Activated effector memory CD4-positive, alpha-beta T cell treated with anti-CD3 and anti-CD28 coated beads, Interleukin-2, amount 50 U/mL, for 16 hours (primary cell): ENCODE measurements at regions not wholly inside any gene's neighbourhood (a gene's known extent, or its start where the extent isn't known, plus 50 kb on each side); places are given as distances from the start of the nearest gene placed in this dataset.
A peak's percentile ranks its signal among the peaks of the same experiment; 100 is the strongest.

Experiments
- DNase-seq: peaks from one replicate; pipeline ENCODE4 v3.0.0-alpha.2; 2020

GRCh38 chr2:7774481-7774880 lies 857.3 kb downstream of the RNF144A start:
- DNase-seq = no peak

- DNase-seq = no peak
Measured at GRCh38 chr2:7777668-7778067, 860.5 kb downstream of the RNF144A start.

DNA sequence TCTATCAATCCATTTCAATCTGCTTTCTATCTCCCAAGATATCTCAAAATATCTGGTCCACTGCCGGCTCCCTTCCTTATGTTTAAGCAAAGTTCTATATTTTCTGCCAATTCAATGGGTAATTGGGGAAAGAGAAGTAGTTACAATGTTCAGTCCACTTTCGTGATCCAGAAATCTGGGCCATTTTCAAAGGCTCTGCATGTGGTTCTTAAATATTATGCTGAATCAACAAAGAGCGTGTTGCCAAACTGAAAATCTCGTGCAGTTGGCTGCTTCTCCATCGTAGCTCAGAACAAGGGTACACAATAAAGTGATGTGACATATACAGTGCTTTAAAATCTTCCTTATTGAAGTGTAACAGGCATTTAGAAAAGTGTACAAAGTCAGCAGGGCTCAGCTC lies 863.1 kb downstream of the RNF144A start:
- DNase-seq = no peak

GRCh38 chr2:7785700-7786099 lies 868.5 kb downstream of the RNF144A start:
- DNase-seq = no peak

DNA sequence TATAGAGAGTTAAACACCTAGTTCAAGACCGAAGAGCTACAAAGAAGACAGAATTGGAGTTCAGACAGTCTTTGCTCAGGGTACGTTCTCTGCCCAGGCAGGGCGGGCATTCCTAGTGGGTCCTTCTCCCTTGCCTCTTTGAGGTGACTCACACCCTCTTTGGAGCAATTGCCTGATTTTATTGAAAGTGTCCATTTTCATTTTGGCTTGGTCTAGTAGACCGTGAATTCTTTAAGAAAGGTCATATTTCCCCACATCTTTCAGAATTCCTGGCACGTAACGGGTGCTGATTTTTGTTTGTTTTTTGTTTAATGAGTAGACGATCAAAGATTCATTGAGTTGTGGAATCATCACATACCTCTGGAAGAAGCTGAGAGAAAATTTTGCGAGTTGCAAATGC lies 871.5 kb downstream of the RNF144A start:
- DNase-seq = no peak

- no peak for DNase-seq
Measured at GRCh38 chr2:7792031-7792651, 874.9 kb downstream of the RNF144A start.

DNA sequence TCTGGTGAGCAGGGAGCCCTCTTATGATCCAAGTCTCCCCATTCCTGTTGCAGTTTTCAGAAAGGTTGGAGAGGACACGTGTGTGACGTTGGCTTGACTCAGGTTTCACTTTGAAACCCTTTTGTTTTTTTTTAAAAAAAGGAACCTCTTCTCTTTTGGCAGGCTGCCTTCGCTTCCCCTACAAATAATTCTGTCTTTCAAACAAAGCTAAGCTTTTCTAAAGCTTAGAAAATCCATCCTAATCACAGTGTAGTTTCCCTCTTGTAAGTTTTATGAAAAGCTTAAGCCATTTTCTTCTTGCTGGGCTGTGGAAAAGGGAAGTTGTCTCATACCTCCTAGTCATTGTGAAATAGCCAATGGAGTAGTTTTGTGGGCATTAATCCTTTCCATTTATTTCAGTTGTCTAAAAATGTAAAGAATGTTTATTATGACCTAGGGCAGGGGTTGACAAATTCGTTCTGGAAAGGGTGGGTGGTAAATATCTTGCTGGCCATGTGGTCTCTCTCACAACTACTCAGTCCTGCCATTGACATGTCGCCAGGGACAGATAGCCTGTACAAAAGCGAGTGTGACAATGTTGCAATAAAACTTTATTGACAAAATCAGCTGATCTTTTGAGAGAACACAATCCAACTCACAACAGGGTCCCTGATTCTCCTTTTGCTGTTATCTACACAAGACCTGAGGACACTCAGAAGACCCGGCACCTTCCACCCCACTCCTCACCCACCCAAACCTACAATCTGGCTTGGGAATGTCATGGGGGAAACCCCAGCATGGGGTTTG lies 878.8 kb downstream of the RNF144A start:
- DNase-seq = no peak

DNA sequence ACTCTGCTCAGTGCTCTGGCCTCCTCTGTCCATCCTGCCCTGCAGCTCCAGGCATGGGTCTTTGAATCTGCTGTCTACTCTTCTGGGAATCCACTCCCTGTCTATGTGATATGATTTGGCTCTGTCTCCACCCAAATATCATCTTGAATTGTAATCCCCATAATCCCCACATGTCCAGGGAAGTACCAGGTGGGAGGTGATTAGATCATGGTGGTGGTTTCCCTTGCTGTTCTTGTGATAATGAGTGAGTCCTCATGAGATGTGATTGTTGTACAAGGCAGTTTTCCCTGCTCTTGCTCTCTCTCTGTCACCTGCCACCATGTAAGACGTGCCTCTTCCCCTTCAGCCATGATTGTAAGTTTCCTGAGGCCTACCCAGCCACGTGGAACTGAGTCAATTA lies 881.8 kb upstream of the ID2 start:
- DNase-seq = no peak

GRCh38 chr2:7801212-7801611 lies 880.6 kb upstream of the ID2 start:
- no peak for DNase-seq

DNA sequence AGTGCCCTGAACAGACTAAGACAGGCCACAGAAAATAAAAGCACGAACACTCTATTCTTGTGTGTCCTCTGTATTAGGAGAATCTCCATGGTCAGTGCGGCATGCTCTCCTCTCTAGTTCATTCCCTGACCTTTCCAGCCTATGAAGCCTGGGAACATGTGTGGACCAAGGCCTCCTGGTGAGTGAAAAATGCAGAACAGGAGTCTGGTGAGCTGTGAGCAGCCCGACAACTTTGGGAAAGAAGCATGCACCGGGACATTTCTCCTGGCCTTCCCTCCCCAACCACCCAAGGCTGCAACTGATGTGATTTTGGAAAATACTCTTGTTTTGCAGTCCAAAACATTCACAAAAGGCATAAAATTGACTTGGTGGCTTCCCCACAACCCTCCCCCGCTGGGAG lies 878.3 kb upstream of the ID2 start:
- no peak for DNase-seq

- no peak for DNase-seq
Measured at GRCh38 chr2:7809640-7810039, 872.2 kb upstream of the ID2 start.

DNA sequence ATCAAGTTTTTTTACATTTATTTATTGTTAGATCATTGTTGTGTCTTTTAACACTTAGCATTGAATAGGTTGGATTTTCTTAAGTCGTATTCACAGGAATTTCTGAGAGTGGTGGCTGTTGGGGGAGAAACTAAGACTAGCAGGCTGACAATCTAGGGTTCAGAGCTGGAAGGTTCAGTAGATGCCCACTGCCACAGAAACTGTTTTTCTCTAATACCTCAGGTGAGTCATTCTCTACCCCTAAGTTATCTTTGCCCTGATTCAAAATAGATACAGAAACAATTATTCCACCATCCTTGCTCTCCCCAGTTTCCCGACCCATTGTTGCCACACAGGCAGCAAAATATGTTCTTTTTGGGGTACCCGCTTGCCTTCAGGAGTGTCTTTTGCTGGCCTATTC lies 870.8 kb upstream of the ID2 start:
- no peak for DNase-seq

DNA sequence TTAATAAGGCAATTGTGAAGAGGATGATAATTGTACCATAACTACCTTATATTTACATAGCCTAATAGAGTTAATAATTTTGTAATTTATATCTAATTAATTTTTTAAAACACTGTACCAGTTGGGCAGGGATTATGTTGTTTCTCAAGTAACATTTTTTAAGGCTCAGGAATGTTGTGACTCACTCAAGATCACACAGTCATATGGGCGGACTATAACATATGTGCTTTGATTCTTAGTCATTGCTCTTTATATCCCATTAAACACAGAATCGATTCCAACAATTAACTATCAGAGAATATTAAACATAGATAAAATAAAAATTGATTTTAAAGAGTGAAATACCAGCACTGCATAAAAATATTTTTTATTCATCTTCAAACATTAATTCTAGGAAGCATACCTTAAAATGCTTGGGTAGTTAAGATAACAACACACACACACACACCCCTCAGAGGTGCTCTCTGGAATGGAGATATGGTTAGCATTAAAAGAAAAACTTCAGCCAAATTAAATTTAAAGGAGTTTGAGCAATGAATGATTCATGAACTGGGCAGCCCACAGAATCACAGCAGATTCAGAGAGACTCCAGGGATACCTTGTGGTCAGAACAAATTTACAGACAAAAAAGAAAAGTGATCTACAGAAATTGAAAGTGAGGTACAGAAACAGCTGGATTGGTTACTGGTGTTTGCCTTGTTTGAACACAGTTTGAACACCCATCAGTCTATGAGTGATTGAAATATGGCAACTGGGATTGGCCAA lies 869.4 kb upstream of the ID2 start:
- no peak for DNase-seq

DNA sequence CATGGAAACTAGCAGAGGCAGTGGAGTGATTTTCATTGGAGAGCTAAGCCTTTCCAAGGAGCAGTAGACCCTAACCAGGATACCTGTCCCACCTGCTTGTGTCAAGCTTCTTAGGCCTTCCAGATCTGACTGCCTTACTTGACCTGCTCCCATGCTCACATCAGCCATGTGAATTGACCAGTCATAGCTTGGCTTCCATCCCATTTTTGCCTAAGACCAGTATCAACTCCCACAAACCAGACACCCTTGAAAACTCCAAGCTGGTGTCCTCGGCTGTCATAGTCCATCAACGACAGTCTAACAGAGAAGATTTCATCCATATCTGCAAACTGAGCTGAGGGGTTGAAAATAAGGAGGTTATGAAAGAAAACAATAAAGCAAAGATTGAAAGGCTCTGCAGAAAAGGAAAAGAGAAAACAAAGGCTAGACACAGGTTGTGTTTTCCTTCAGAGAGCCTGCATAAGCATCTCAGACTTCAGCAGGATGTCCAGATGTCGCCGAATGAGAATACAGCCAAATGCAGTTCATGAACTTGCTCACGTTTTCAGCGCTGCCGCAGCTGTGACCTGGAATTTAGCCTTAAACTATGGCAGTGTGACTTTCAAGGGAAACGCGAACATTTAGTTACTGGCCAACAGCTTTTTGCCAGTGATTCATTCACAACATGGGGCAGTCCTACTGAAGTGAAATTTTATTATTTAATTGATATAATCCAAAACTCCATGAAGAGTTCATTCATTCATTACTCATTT lies 868.1 kb upstream of the ID2 start:
- DNase-seq = no peak

DNA sequence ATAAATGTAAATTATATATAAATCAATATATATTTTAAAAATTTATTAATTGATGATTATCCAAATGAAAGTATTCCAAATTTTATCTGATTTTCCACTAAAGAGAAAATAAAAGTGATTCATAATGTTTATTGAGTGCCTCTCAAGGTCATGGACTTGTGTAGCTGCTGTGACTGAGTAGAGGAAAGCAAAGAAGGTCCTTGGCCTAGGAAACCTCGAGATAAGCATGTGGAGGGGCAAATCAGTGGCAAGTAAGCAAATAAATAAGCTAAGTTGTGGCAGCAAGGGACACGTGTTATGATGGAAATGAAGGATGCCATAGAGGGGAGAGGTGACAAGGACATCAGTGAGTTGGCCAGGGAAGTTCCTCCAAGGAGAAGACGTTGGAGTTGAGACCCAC lies 866.1 kb upstream of the ID2 start:
- no peak for DNase-seq

DNA sequence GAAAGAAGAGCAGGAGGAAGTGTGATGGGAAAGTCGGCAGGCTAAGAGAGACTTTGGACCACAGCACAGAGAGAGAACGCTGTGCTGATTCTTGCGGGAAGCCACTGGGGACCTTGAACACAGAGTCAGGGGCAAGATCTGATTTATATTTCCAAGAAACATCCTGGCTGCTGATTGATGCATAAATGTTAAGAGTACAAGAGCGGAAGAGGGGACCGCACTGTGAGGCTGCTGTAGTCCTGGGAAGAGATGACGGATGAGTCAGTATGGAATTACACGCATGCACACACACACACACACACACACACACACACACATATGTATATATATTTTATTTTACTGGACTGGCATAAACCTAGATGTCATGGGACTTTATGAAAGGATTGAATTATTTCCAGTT lies 865.6 kb upstream of the ID2 start:
- DNase-seq = no peak

DNA sequence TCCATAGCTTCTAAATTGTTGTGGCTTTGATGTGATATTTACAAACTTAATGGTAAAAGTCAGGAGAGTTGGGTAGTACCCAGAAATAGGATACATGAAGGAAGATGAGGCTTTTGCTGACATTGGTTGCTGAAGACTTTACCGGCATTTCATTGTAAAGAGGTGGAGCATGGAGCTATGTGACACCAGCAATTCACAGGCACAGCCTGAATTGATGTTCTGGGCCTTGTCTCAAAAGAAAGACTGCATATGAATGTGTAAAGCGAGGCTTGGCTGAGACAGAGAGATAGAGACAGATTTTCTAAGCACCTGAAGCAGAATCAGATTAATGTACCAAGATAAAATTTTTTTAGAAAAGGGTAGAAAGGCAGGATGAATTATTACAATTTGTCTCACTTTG lies 864.9 kb upstream of the ID2 start:
- no peak for DNase-seq

GRCh38 chr2:7819316-7819715 lies 862.5 kb upstream of the ID2 start:
- no peak for DNase-seq

GRCh38 chr2:7819850-7820249 lies 862.0 kb upstream of the ID2 start:
- DNase-seq = no peak

- DNase-seq = no peak
Measured at GRCh38 chr2:7824211-7824610, 857.6 kb upstream of the ID2 start.

DNA sequence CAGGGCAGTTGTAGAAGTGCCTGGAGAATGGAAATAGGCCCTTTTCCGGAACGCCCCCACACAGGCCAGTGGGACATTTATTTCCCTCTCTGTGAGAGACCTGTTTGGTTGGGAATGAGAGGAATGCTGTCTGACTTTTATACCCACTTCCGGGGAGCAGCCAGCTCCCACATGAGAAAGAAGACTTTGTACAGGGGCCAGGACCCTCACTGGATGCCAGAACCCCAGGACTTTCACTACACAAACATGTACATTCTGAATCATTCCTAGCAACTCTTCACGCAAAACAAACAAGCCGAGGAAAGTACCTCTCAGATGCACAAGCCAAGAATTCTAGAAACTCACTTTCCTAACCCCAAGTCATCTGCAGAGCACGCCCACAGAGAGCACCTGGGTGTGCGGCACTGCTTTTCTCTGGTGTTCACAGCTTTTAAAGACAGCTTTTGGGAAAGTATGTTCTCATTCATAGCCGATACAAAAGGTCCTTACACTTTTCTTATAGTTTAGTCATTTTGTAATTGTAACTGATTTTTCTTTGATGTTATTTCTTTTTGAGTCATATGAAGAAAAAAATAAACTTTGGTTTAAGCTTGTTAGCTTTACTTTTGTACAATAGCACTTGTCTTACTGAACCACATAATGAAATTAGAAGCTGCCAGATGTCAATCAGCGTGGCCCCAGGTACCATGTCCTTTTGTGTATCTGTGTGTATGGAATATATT lies 856.1 kb upstream of the ID2 start:
- DNase-seq = peak; percentile 78

DNA sequence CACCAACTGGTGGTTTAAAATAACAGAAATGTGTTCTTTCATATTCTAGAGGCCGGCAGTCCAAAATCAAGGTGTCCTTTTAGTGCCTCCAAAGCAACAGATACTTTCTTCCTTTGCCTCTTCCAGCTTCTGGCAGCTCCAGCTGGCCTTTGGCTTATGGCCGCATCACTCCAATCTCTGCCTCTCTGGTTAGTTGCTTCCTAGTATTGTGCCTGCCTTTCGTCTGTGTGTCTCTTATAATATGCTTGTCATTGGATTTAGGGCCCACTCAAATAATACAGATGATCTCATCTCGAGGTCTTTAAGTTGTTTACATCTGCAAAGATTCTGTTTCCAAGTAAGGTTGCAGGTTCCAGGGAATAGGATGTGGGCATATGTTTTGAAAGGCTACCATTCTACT lies 855.2 kb upstream of the ID2 start:
- no peak for DNase-seq

GRCh38 chr2:7829241-7829640 lies 852.6 kb upstream of the ID2 start:
- DNase-seq = no peak
